Fibroblast of villous mesenchyme (primary cell): ENCODE measurements at regions not wholly inside any gene's neighbourhood (a gene's known extent, or its start where the extent isn't known, plus 50 kb on each side); places are given as distances from the start of the nearest gene placed in this dataset.

Experiments used
- DNase-seq: peaks from one replicate; pipeline ENCODE4 v3.0.0-alpha.2; 2010; ENCODE audit warnings: low read depth
- H3K4me3 ChIP-seq: 2 replicates; pipeline ENCODE4 v1.5.1; 2011; ENCODE audit warnings: low read depth, mild to moderate bottlenecking, low read length
- TF ChIP-seq, protein P1 (sequence below): IDR thresholded peaks from 2 replicates; pipeline ENCODE4 v1.5.1; 2012; ENCODE audit warnings: low read depth, mild to moderate bottlenecking, low read length; ENCODE audit not compliant: insufficient read depth

DNA sequence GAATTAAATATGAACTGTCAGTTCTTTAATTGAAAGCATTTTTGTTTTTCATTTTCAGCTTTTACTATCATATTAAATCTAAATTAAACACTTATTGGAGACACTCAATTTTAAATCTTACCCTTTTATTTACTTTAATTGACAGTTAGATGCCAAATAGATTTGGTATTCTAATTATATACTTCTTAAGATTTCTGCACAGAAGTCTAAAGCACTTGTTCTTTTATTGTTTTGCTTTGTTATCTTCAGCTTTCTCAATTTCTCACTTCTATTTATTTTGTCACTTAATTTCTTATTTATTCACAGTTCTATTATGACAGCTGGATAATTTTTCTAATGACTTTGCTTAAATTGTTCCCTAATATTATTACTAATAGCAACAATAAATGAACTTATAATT, 1397.3 kb upstream of the MIR17HG start:
- TF ChIP-seq, protein P1, sequence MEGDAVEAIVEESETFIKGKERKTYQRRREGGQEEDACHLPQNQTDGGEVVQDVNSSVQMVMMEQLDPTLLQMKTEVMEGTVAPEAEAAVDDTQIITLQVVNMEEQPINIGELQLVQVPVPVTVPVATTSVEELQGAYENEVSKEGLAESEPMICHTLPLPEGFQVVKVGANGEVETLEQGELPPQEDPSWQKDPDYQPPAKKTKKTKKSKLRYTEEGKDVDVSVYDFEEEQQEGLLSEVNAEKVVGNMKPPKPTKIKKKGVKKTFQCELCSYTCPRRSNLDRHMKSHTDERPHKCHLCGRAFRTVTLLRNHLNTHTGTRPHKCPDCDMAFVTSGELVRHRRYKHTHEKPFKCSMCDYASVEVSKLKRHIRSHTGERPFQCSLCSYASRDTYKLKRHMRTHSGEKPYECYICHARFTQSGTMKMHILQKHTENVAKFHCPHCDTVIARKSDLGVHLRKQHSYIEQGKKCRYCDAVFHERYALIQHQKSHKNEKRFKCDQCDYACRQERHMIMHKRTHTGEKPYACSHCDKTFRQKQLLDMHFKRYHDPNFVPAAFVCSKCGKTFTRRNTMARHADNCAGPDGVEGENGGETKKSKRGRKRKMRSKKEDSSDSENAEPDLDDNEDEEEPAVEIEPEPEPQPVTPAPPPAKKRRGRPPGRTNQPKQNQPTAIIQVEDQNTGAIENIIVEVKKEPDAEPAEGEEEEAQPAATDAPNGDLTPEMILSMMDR: no peak
- no peak for DNase-seq

DNA sequence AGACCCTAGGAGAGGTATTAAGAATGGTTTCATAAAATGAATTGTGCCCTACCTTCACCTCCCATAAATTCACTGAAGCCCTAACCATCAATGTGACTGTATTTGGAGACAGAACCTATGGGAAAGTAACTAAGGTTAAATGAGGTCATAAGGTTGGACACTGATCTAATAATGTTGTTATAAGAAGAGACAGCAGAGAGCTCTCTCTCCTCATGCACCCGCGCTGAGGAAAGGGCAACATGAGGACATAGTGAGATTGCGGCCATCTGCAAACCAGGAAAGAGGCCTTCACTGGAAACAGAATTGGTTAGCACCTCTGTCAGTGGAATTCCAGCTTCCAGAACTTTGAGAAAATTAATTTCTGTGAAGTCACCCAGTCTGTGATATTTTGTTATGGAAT, 1396.1 kb upstream of the MIR17HG start:
- H3K4me3 ChIP-seq: no peak overlapping the region
- no peak for DNase-seq
- TF ChIP-seq, protein P1: no peak

More for the DNA sequence above, 1397.3 kb upstream of the MIR17HG start:
- no peak overlapping the region for H3K4me3 ChIP-seq

DNA sequence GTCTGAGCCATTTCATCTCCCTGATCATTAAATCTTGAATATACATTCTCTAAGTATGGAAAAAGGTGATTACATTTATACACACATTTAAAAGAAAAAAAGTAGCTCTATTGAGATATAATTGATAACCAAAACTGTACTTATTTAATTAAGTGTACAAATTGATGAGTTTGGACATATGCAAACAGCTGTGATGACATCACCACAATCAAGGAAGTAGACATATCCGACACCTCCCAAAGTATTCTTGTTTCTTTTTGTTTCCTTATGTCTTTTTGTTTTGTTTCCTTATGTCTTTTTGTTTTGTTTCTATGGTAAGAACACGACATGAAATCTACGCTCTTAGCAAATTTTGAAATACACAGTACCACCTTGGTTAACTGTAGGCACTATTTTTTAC, 1393.9 kb upstream of the MIR17HG start:
- TF ChIP-seq, protein P1: no peak
- H3K4me3 ChIP-seq: no peak overlapping the region
- no peak for DNase-seq

DNA sequence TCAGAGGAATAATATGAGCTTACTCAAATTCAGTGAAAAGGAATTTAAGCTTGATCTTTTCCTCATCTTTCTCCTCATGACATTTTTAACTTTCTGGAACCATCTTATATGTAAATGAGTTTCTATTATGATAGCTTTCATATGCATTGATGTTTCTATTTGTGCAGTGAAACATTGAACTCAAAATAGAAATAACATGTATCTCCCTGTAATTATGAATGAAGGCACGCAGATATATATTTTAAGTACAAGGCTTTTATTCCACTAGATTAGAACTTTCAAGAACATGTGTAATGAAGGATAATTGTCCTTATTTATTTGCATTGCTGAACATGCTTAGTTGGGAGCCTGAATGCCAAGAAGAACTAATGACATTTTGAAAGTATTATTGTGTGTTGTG, 1391.7 kb upstream of the MIR17HG start:
- H3K4me3 ChIP-seq: no peak overlapping the region
- TF ChIP-seq, protein P1: no peak
- DNase-seq: no peak

DNA sequence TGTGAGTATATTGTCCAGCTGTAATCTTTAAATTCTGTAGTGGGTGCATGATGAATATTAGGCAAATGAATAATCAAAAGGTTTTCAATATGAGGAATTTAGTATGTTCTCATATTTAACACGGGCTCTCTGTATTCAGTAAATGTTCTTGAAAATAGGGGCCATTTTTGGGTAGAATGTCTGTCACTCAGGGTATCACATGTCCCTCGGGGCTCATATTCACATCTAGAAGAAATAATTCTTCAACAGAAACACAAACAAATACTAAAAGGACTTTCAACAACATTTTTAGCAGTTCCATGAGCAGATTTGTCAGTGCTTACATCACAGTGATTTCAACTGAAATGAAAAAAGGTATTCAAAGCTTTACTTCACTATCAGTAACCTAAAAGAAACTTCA, 1388.4 kb upstream of the MIR17HG start:
- H3K4me3 ChIP-seq: no peak overlapping the region
- TF ChIP-seq, protein P1: no peak
- no peak for DNase-seq

DNA sequence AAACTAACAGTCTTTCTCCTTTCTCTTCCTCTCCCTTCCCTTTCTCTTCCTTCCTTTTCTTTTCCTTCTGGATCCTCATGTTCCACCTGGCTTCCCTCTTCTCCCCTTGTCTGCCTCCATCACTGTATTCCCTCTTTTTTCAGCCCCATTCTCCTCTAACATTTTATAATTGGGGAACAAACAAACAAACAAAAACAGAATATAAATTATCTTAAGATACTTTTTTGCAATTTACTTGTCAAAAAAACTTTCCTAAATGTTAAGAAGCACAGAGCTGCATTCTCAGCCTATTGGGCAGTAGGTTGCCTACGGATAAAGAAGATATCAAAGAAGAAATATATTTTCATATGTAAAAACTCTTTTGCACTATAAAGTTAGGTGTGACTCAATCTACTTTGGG, 1382.2 kb upstream of the MIR17HG start:
- TF ChIP-seq, protein P1: no peak
- DNase-seq: no peak
- H3K4me3 ChIP-seq: no peak overlapping the region

DNA sequence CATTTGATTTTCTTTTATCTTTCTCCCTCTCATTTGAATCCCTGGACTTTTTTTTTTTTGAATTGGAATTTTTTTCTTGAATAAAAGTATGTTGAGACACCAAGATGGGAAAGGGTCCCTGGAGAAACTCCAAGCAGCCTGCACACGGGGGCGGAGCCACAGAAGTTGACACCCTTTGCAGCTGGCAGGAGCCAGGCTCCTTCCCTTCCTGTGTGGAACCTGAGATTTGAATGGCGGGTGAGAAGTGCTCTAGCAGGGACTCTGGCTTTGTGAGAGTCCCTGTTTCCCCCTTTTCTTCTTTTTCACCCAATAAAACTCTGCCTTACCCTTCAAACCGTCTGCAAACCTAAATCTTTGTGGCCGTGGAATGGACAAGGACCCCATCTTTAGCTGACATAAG, 1381.0 kb upstream of the MIR17HG start:
- no peak for DNase-seq
- no peak overlapping the region for H3K4me3 ChIP-seq
- TF ChIP-seq, protein P1: no peak
